ENCODE measurements at regions not wholly inside any gene's neighbourhood (a gene's known extent, or its start where the extent isn't known, plus 50 kb on each side); places are given as distances from the start of the nearest gene placed in this dataset.

DNA sequence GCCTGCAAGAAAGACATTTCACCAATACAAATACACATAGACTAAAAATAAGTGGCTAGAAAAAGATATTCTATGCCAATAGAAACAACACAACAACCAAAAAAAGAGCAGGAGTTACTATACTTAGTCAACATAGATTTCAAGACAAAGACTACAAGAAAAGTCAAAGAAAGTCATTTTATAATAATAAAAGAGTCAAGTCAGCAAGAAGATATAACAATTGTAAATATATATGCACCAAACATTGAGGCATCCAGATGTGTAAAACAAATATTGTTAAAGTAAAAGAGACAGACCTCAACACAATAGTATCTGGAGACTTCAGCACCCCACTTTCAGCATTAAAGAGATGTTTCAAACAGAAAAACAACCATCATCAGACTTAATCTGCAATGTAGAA lies 104.6 kb downstream of the AMY1C start:
- H3K27ac ChIP-seq: no peak overlapping the region
- no peaks in the 10 kb centered on the region for H3K27me3 ChIP-seq
- no peak for DNase-seq (ENCODE audit: low read depth in 1 of 2, low spot score in 1 of 2)
- H3K9me3 ChIP-seq (ENCODE audit: low read depth): no peaks in the 10 kb centered on the region
- no peaks in the 10 kb centered on the region for H3K36me3 ChIP-seq
- TF ChIP-seq, protein P1, sequence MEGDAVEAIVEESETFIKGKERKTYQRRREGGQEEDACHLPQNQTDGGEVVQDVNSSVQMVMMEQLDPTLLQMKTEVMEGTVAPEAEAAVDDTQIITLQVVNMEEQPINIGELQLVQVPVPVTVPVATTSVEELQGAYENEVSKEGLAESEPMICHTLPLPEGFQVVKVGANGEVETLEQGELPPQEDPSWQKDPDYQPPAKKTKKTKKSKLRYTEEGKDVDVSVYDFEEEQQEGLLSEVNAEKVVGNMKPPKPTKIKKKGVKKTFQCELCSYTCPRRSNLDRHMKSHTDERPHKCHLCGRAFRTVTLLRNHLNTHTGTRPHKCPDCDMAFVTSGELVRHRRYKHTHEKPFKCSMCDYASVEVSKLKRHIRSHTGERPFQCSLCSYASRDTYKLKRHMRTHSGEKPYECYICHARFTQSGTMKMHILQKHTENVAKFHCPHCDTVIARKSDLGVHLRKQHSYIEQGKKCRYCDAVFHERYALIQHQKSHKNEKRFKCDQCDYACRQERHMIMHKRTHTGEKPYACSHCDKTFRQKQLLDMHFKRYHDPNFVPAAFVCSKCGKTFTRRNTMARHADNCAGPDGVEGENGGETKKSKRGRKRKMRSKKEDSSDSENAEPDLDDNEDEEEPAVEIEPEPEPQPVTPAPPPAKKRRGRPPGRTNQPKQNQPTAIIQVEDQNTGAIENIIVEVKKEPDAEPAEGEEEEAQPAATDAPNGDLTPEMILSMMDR (IDR thresholded peaks at IDR 0.05; ENCODE audit: low read depth, low read length): no peak
- no peaks in the 10 kb centered on the region for H3K4me1 ChIP-seq (ENCODE audit: low read depth)
- no peak overlapping the region for H3K4me3 ChIP-seq

DNA sequence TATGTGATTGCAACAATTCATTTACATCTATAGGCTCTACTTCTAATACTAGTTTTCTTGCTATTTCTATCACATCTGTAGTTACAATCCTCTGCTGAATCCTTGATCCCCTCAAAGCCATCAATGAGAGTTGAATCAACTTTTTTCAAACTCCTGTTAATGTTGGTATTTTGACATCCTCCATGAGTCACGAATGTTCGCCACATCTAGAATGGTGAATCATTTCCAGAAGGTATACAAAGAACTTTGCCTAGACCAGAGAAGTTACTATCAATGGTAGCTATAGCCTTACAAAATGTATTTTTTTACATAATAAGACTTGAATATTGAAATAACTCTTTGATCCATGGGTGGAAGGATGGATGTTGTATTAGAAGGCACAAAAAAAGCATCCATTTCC lies 110.0 kb downstream of the AMY1C start:
- H3K4me3 ChIP-seq: no peak overlapping the region
- DNase-seq (ENCODE audit: low read depth in 1 of 2, low spot score in 1 of 2): no peak
- H3K27ac ChIP-seq: no peak overlapping the region
- TF ChIP-seq, protein P1 (IDR thresholded peaks at IDR 0.05; ENCODE audit: low read depth, low read length): no peak
- H3K4me1 ChIP-seq (ENCODE audit: low read depth): no peaks in the 10 kb centered on the region
- H3K9me3 ChIP-seq (ENCODE audit: low read depth): no peaks in the 10 kb centered on the region
- no peaks in the 10 kb centered on the region for H3K36me3 ChIP-seq
- H3K27me3 ChIP-seq: no peaks in the 10 kb centered on the region

DNA sequence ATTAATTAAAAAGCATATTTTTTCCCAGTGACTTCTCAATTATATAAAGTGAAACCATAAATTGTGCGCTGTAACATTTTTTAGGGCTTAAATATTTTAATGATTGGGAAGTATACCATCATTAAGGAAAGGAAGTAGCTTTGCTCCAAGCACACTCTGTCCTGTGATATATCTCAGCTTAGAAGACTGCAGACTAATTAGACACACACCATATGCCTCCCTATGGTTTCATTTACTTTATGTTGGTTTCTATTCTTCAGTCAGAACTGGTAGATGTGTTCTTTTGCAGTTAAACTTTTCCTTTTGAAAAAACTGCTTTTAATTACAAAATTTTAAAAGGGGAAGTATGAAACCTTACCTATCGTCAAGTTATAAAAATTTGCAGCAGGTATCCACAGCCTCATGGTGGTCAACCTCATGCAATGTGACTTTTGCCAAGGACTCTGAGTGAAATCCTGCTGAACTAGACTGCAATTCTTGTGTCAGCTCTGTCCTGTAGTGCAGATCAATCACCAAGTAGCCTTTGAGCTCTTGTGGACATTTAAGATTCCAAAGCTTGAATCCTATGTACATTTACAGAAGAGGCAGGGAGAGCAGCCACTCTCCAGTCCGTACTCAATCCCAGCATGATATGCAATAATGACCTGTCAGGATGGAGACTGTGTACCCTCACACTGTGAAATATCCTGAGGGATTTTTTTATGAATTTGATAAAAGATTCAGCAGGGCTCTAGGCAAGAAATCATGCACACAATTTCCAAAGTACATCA lies 149.1 kb downstream of the AMY1C start:
- TF ChIP-seq, protein P1 (IDR thresholded peaks at IDR 0.05; ENCODE audit: low read depth, low read length): no peak
- peak in 1 of 2 donors; percentile 2 for DNase-seq (ENCODE audit: low read depth in 1 of 2, low spot score in 1 of 2)
- H3K9me3 ChIP-seq (ENCODE audit: low read depth): no peaks in the 10 kb centered on the region
- H3K36me3 ChIP-seq: no peaks in the 10 kb centered on the region
- H3K27ac ChIP-seq: peak overlapping the region; percentile 73
- H3K27me3 ChIP-seq: no peaks in the 10 kb centered on the region
- no peak overlapping the region for H3K4me3 ChIP-seq
- H3K4me1 ChIP-seq (ENCODE audit: low read depth): peaks cover 36% of the 10 kb centered on the region

DNA sequence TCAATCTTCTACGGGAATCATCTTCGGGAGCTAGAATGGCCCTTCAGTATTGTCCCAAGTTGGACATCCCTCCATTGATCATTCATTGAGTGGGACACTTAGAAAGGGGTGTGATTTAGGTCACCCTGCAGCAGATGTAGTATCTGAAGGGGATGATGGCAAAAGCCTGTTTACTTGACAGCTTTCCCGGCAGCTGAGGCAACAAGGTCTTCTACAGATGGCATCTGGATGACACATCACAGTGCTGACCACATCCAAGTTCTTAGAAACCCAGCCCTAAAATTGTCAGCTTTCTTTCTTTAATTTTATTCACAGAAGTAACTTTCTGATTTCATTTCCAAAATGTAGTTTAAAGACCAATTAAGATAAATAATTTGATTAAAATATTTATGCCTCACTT lies 150.3 kb downstream of the AMY1C start:
- peaks cover 36% of the 10 kb centered on the region for H3K4me1 ChIP-seq (ENCODE audit: low read depth)
- DNase-seq (ENCODE audit: low read depth in 1 of 2, low spot score in 1 of 2): no peak
- TF ChIP-seq, protein P1 (IDR thresholded peaks at IDR 0.05; ENCODE audit: low read depth, low read length): no peak
- H3K9me3 ChIP-seq (ENCODE audit: low read depth): no peaks in the 10 kb centered on the region
- H3K4me3 ChIP-seq: no peak overlapping the region
- H3K27ac ChIP-seq: peak overlapping the region; percentile 73
- no peaks in the 10 kb centered on the region for H3K36me3 ChIP-seq
- no peaks in the 10 kb centered on the region for H3K27me3 ChIP-seq

DNA sequence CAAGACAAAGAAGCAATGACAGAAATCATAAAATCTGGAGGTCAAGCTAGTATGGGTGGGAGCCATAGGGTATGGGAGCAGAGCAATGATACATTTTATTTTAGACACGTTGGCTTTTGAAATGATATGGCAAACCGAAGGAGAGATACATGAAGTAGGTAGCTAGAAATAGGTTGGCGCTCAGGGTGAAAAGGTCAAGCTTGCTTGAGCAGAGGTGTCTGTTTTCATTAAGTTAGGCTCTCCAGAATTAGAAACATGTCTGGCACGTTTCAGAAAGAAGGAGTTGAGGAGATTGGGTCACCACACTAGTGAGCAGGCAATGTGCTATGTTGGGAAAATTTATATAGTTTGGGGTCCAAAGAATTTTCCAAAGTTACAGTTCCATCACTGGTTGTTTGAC lies 151.4 kb downstream of the AMY1C start:
- Histone ChIP-seq H3K4me1 (ENCODE audit: low read depth) (peaks cover 36% of the 10 kb centered on the region), H3K27me3 (no peaks in the 10 kb centered on the region), H3K36me3 (no peaks in the 10 kb centered on the region), H3K4me3 (no peak overlapping the region), H3K9me3 (ENCODE audit: low read depth) (no peaks in the 10 kb centered on the region), H3K27ac (peak overlapping the region; percentile 89)
- peak in 1 of 2 donors; percentile 79 for DNase-seq (ENCODE audit: low read depth in 1 of 2, low spot score in 1 of 2)
- TF ChIP-seq, protein P1 (IDR thresholded peaks at IDR 0.05; ENCODE audit: low read depth, low read length): no peak

All from cardiac muscle cell (in vitro differentiated cells and primary cell).